Lower leg skin (tissue), 3 donors: ENCODE measurements at regions not wholly inside any gene's neighbourhood (a gene's known extent, or its start where the extent isn't known, plus 50 kb on each side); places are given as distances from the start of the nearest gene placed in this dataset.

ENCODE experiments used
- CTCF ChIP-seq, 3 donors: fragments of 450-650 bp; IDR thresholded peaks; one replicate each; pipeline ENCODE4 v1.5.1; 2016; ENCODE audit warnings: antibody characterized with exemption in 3 of 3, mild to moderate bottlenecking in 3 of 3, moderate library complexity in 2 of 3
- POLR2A ChIP-seq, 2 donors: fragments of 450-650 bp; IDR thresholded peaks; one replicate each; pipeline ENCODE4 v1.6.1; 2016 to 2017; ENCODE audit warnings: antibody characterized with exemption in 2 of 2, mild to moderate bottlenecking in 1 of 2, moderate library complexity in 1 of 2

- no peak for TF ChIP-seq POLR2A (IDR thresholded peaks at IDR 0.05)
- no peak for TF ChIP-seq CTCF (IDR thresholded peaks at IDR 0.05)
Observed at GRCh38 chr5:12985142-12985541, 959.3 kb downstream of the DNAH5 start.
